Left ventricle myocardium inferior (tissue), 1 donor: ENCODE measurements at regions not wholly inside any gene's neighbourhood (a gene's known extent, or its start where the extent isn't known, plus 50 kb on each side); places are given as distances from the start of the nearest gene placed in this dataset.

Source experiments
- DNase-seq: peaks from one replicate; pipeline ENCODE4 v3.0.0-alpha.2; 2020
- H3K27ac ChIP-seq: fragments of 200-600 bp; replicated peaks from 2 replicates; pipeline ENCODE4 v1.8.0; 2021
- H3K27me3 ChIP-seq: fragments of 200-600 bp; 2 replicates; pipeline ENCODE4 v1.8.0; 2021; ENCODE audit warnings: low read depth
- H3K36me3 ChIP-seq: fragments of 200-600 bp; 2 replicates; pipeline ENCODE4 v1.8.0; 2021
- H3K4me1 ChIP-seq: fragments of 200-600 bp; 2 replicates; pipeline ENCODE4 v1.8.0; 2021
- H3K4me3 ChIP-seq: fragments of 200-600 bp; 2 replicates; pipeline ENCODE4 v1.8.0; 2021; ENCODE audit warnings: mild to moderate bottlenecking, moderate library complexity
- H3K9me3 ChIP-seq: fragments of 200-600 bp; replicated peaks from 2 replicates; pipeline ENCODE4 v1.8.0; 2021
- intact Hi-C: fragments of 100-400 bp; cut with micrococcal nuclease; formaldehyde crosslinking; loops from one replicate; pipeline ENCODE4 v1.11.0; 2022
- TF ChIP-seq, protein P1 (sequence below): fragments of 200-600 bp; IDR thresholded peaks from 2 replicates; pipeline ENCODE4 v1.8.0; 2021; ENCODE audit warnings: antibody characterized with exemption, mild to moderate bottlenecking, borderline replicate concordance
- donor health status: DM: no; HTN: yes; CAD: no; lungs with severe emphysema.

DNA sequence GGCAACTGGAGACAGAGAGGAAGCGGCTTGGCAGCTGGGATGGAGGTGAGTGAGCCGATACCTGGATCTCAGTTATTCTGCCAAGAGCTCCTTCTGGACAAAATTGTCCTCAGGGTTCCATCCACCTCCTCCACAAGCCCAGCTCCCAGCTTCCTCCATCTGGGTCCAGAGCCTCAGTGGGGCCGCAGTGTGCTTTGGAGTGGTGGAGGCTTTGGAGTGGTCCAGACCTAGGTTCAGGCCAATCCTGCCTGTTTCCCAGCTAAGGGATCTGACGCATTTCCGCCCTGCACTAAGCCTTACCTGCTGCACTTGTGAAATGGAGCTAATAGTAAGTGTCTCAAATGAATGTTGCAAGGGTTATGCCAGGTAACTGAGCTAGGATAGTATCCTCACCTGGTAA lies 355.7 kb upstream of the SHH start:
- Histone ChIP-seq H3K4me1 (no peaks in the 10 kb centered on the region), H3K27ac (no peak overlapping the region), H3K36me3 (no peaks in the 10 kb centered on the region), H3K4me3 (no peak overlapping the region), H3K27me3 (peaks cover 50% of the 10 kb centered on the region), H3K9me3 (no peaks in the 10 kb centered on the region)
- no peak for DNase-seq
- TF ChIP-seq, protein P1, sequence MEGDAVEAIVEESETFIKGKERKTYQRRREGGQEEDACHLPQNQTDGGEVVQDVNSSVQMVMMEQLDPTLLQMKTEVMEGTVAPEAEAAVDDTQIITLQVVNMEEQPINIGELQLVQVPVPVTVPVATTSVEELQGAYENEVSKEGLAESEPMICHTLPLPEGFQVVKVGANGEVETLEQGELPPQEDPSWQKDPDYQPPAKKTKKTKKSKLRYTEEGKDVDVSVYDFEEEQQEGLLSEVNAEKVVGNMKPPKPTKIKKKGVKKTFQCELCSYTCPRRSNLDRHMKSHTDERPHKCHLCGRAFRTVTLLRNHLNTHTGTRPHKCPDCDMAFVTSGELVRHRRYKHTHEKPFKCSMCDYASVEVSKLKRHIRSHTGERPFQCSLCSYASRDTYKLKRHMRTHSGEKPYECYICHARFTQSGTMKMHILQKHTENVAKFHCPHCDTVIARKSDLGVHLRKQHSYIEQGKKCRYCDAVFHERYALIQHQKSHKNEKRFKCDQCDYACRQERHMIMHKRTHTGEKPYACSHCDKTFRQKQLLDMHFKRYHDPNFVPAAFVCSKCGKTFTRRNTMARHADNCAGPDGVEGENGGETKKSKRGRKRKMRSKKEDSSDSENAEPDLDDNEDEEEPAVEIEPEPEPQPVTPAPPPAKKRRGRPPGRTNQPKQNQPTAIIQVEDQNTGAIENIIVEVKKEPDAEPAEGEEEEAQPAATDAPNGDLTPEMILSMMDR = no peak
- intact Hi-C loops = no loop called here

- intact Hi-C loops = no loop called here
- TF ChIP-seq, protein P1 = no peak
- Histone ChIP-seq H3K9me3 (no peaks in the 10 kb centered on the region), H3K36me3 (no peaks in the 10 kb centered on the region), H3K27me3 (peaks cover 52% of the 10 kb centered on the region), H3K4me1 (no peaks in the 10 kb centered on the region), H3K27ac (no peak overlapping the region), H3K4me3 (no peak overlapping the region)
- no peak for DNase-seq
These were observed 355.1 kb upstream of the SHH start for GRCh38 chr7:156167417-156167807.

GRCh38 chr7:156166692-156167416 lies 354.6 kb upstream of the SHH start:
- H3K4me1 ChIP-seq = no peaks in the 10 kb centered on the region
- H3K27me3 ChIP-seq = peaks cover 57% of the 10 kb centered on the region
- TF ChIP-seq, protein P1 = no peak
- no peak for DNase-seq
- intact Hi-C loops = no loop called here
- no peak overlapping the region for H3K4me3 ChIP-seq
- no peak overlapping the region for H3K27ac ChIP-seq
- H3K36me3 ChIP-seq = no peaks in the 10 kb centered on the region
- no peaks in the 10 kb centered on the region for H3K9me3 ChIP-seq

DNA sequence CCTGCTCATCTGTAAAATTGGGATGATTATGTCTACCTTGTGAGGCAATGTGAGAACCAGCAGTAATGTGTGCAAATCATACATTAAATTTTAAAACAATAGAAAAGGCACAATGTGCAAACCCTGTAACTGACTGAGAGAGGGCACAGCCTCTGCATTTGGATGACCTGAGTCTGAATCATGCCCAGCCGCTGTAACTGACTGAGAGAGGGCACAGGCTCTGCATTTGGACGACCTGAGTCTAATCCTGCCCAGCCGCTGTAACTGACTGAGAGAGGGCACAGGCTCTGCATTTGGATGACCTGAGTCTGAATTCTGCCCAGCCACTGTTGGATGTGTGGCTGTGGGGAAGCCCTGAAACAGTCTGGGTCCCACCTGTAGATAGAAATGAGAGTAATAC lies 351.5 kb upstream of the SHH start:
- DNase-seq = no peak
- Histone ChIP-seq H3K27ac (no peak overlapping the region), H3K36me3 (no peaks in the 10 kb centered on the region), H3K9me3 (no peaks in the 10 kb centered on the region), H3K4me1 (no peaks in the 10 kb centered on the region), H3K4me3 (no peak overlapping the region), H3K27me3 (peaks cover 63% of the 10 kb centered on the region)
- TF ChIP-seq, protein P1 = no peak
- intact Hi-C loops = no loop called here

DNA sequence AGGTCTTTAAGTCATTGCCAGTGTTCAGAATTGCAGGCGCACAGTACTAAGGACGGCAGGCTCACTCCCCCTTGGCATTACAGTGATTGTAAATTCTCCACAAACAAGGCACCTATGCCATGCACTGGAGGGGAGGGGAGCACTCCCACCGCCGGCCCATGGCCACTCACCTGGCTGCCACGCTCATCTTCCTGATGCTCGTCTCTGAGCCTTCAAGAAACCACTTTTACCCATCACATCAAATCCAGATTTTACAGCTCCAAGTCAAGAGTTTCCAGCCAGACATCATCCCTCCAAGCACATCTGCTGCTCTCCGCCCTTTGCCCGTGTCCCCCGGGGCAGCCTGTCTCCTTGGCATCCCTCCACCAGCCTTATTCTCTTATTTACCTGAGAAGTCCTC lies 350.2 kb upstream of the SHH start:
- intact Hi-C loops = no loop called here
- DNase-seq = no peak
- no peaks in the 10 kb centered on the region for H3K36me3 ChIP-seq
- H3K4me3 ChIP-seq = no peak overlapping the region
- H3K27me3 ChIP-seq = peaks cover 56% of the 10 kb centered on the region
- no peak overlapping the region for H3K27ac ChIP-seq
- no peaks in the 10 kb centered on the region for H3K4me1 ChIP-seq
- TF ChIP-seq, protein P1 = no peak
- no peaks in the 10 kb centered on the region for H3K9me3 ChIP-seq
